HG03025 (cell line): ENCODE measurements at regions not wholly inside any gene's neighbourhood (a gene's known extent, or its start where the extent isn't known, plus 50 kb on each side); places are given as distances from the start of the nearest gene placed in this dataset.
"Not testable (repeated sequence)": the region's sequence is repeated elsewhere in the genome, so short reads cannot be mapped to it uniquely, and the experiment has no call there.

Source experiments
- ATAC-seq: cut with Tn5 transposase; IDR thresholded peaks from one replicate; pipeline ENCODE4 v1.9.1; 2021; ENCODE audit warnings: mild to moderate bottlenecking, moderate library complexity; ENCODE audit not compliant: unreplicated experiment, low FRiP score

- no peak for ATAC-seq
Measured at GRCh38 chr4:38532908-38533499, 131.0 kb upstream of the KLF3 start.

GRCh38 chr4:38534344-38535045 is 129.5 kb upstream of the KLF3 start:
- ATAC-seq = no peak

GRCh38 chr4:38535071-38535470 is 128.9 kb upstream of the KLF3 start:
- ATAC-seq = not testable (repeated sequence)

GRCh38 chr4:38535717-38536116 is 128.3 kb upstream of the KLF3 start:
- ATAC-seq = no peak

- ATAC-seq = no peak
Measured at GRCh38 chr4:38536716-38537115, 127.3 kb upstream of the KLF3 start.

- ATAC-seq = no peak
Measured at GRCh38 chr4:38537666-38538065, 126.3 kb upstream of the KLF3 start.

GRCh38 chr4:38538517-38538916 is 125.5 kb upstream of the KLF3 start:
- no peak for ATAC-seq

- ATAC-seq = no peak
Measured at GRCh38 chr4:38539501-38539900, 124.5 kb upstream of the KLF3 start.

- ATAC-seq = no peak
Measured at GRCh38 chr4:38547052-38547451, 116.9 kb upstream of the KLF3 start.

GRCh38 chr4:38548256-38548655 is 115.7 kb upstream of the KLF3 start:
- ATAC-seq = no peak

GRCh38 chr4:38559374-38559773 is 104.6 kb upstream of the KLF3 start:
- ATAC-seq = no peak

GRCh38 chr4:38560340-38560739 is 103.7 kb upstream of the KLF3 start:
- no peak for ATAC-seq

GRCh38 chr4:38560768-38561558 is 103.0 kb upstream of the KLF3 start:
- no peak for ATAC-seq

GRCh38 chr4:38562751-38563198 is 101.2 kb upstream of the KLF3 start:
- no peak for ATAC-seq

- ATAC-seq = no peak
Measured at GRCh38 chr4:38563707-38564495, 100.1 kb upstream of the KLF3 start.

GRCh38 chr4:38565271-38566199 is 98.5 kb upstream of the KLF3 start:
- no peak for ATAC-seq

- ATAC-seq = no peak
Measured at GRCh38 chr4:38566806-38567398, 97.1 kb upstream of the KLF3 start.

- ATAC-seq = no peak
Measured at GRCh38 chr4:38567457-38567856, 96.5 kb upstream of the KLF3 start.

GRCh38 chr4:38568768-38569167 is 95.2 kb upstream of the KLF3 start:
- ATAC-seq = no peak
